Heart right ventricle (tissue), 16 donors: ENCODE measurements at regions not wholly inside any gene's neighbourhood (a gene's known extent, or its start where the extent isn't known, plus 50 kb on each side); places are given as distances from the start of the nearest gene placed in this dataset.

Experiments used
- ATAC-seq, 8 donors: fragments of 200-7000 bp; cut with Tn5 transposase; one replicate each; pipeline ENCODE4 v1.9.1; 2020; ENCODE audit warnings: mild to moderate bottlenecking in 8 of 8, moderate library complexity in 8 of 8, moderate number of reproducible peaks in 1 of 8
- DNase-seq, 2 donors: peaks; one replicate each; pipeline ENCODE4 v3.0.0-alpha.2; 2020
- H3K27ac ChIP-seq, 10 donors: fragments of 200-600 bp; sonication (generic) in 2 of 10; one replicate each; pipeline versions ENCODE4 v1.5.0 to v1.8.0; 2020 to 2022; ENCODE audit warnings: mild to moderate bottlenecking in 3 of 10
- H3K27me3 ChIP-seq, 7 donors: fragments of 200-600 bp; one replicate each; pipeline ENCODE4 v1.8.0; 2021 to 2022; ENCODE audit warnings: mild to moderate bottlenecking in 2 of 7
- H3K36me3 ChIP-seq, 9 donors: fragments of 200-600 bp; sonication (generic) in 1 of 9; one replicate each; pipeline versions ENCODE4 v1.5.0 to v1.8.0; 2020 to 2022; ENCODE audit warnings: mild to moderate bottlenecking in 2 of 9
- H3K4me1 ChIP-seq, 9 donors: fragments of 200-600 bp; sonication (generic) in 1 of 9; one replicate each; pipeline versions ENCODE4 v1.5.0 to v1.8.0; 2020 to 2022; ENCODE audit warnings: mild to moderate bottlenecking in 4 of 9
- H3K4me3 ChIP-seq, 10 donors: fragments of 200-600 bp; sonication (generic) in 2 of 10; one replicate each; pipeline versions ENCODE4 v1.5.0 to v1.8.0; 2020 to 2022; ENCODE audit warnings: mild to moderate bottlenecking in 7 of 10, moderate library complexity in 2 of 10
- H3K9me3 ChIP-seq, 11 donors: fragments of 200-600 bp in 10 of 11; sonication (generic) in 2 of 11; one replicate each; pipeline versions ENCODE4 v1.5.0 to v1.8.0; 2013 to 2022; ENCODE audit warnings: mild to moderate bottlenecking in 2 of 11, control low read depth in 1 of 11, moderate library complexity in 1 of 11
- CTCF ChIP-seq, 9 donors: fragments of 200-600 bp; sonication (generic) in 2 of 9; IDR thresholded peaks; one replicate each; pipeline versions ENCODE4 v1.5.0 to v1.8.0; 2021 to 2022; ENCODE audit warnings: antibody characterized with exemption in 9 of 9, mild to moderate bottlenecking in 5 of 9, moderate library complexity in 1 of 9
- WGBS, 2 donors: extraction: QIAGEN DNeasy Blood & Tissue Kit; methylation state at CpG; one replicate each; pipeline ENCODE4 v1.1.7; 2013; ENCODE audit warnings: inconsistent platforms in 1 of 2; 5-methylcytosine and 5-hydroxymethylcytosine counted together
- intact Hi-C, 10 donors: fragments of 100-400 bp; cut with DNase I; formaldehyde crosslinking; loops; one replicate each; pipeline versions ENCODE4 v1.11.1 to v1.14.2; 2022
- donor health status: Arrhythmogenic right ventricular cardiomyopathy.
- donor health status: ischemic (EF 13 %, LVEDD 7.1; RV severe dilation, severe dysfunction).
- donor health status: healthy with polysubstance abuse.
- donor health status: DM: no; HTN: yes; CAD: no.
- donor health status: DM: no; HTN: no; CAD: no.
- donor health status: ischemic (EF 25% LVEDD 6.9; RV normal size, moderate dysfunction).
- donor health status: ischemic (EF 25% LVEDD 5.7; RV mildly dilated, moderate dysfunction).
- donor health status: healthy.
- donor health status: DM: yes; HTN: yes; CAD: no.
- donor health status: Ischemic cardiomyopathy.
- donor health status: ischemic (EF 35%, LVEDD 5.7; RV mildly dilated, moderate dysfunction).
- donor health status: nonischemic (EF 11% LVEDD 7.7; RV severe dilation, severe dysfunction).
- donor health status: DM: yes; HTN: yes; CAD: no.
- donor health status: PGD.
- donor health status: ischemic (EF 29% LVEDD 5.4; RV normal size, mild dysfunction).
- donor health status: nonischemic (EF 23%, LVEDD 6.1; RV moderate dilation, normal function).

GRCh38 chr1:188277771-188278170 lies 1449.0 kb downstream of the PLA2G4A start:
- no peak for ATAC-seq
- no peak for TF ChIP-seq CTCF (IDR thresholded peaks at IDR 0.05)
- DNase-seq, result no peak
- WGBS, 2 donors, result 94 to 97% methylated on average over 1 of the region's 1 CpG
- Histone ChIP-seq H3K9me3 (peaks cover 0 to 7% (median 0%) of the 10 kb centered on the region in 11 donors), H3K4me3 (no peak overlapping the region), H3K36me3 (no peaks in the 10 kb centered on the region), H3K4me1 (no peaks in the 10 kb centered on the region), H3K27ac (no peak overlapping the region), H3K27me3 (no peaks in the 10 kb centered on the region)
- intact Hi-C loops, result no loop called here

GRCh38 chr1:188281921-188282320 lies 1453.2 kb downstream of the PLA2G4A start:
- no peaks in the 10 kb centered on the region for H3K36me3 ChIP-seq
- H3K4me3 ChIP-seq, result no peak overlapping the region
- intact Hi-C loops, result no loop called here
- 61 to 72% methylated on average over 3 of the region's 3 CpGs for WGBS, 2 donors
- H3K4me1 ChIP-seq, result no peaks in the 10 kb centered on the region
- no peak for TF ChIP-seq CTCF (IDR thresholded peaks at IDR 0.05)
- ATAC-seq (no peak), DNase-seq (no peak)
- H3K9me3 ChIP-seq, result peaks cover 0 to 7% (median 0%) of the 10 kb centered on the region in 11 donors
- H3K27me3 ChIP-seq, result no peaks in the 10 kb centered on the region
- no peak overlapping the region for H3K27ac ChIP-seq

DNA sequence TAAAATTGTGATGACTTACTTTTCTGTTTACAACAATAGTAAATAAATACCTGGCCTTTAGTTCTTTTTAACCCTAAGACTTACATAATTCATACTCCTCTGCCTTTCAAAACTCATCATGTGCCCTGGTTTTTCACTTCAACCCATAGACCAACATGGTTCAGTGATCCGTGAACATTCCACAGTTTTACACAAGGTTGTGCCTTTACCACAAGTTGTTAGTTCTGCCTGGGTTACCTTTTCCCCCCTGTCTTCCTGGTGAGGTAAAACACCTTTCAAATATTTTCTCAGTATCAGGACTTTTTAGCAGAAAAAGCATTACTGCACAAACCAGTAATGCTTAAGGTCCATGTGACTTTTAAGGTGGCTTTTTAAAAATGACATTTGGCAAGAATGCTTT lies 1466.4 kb downstream of the PLA2G4A start:
- no peak for TF ChIP-seq CTCF (IDR thresholded peaks at IDR 0.05)
- no peaks in the 10 kb centered on the region for H3K36me3 ChIP-seq
- 86 to 90% methylated on average over 1 of the region's 1 CpG for WGBS, 2 donors
- peaks cover 0 to 11% (median 0%) of the 10 kb centered on the region in 11 donors for H3K9me3 ChIP-seq
- H3K27ac ChIP-seq, result no peak overlapping the region
- no peaks in the 10 kb centered on the region for H3K27me3 ChIP-seq
- no peak for DNase-seq
- no peak for ATAC-seq
- H3K4me1 ChIP-seq, result no peaks in the 10 kb centered on the region
- H3K4me3 ChIP-seq, result no peak overlapping the region
- intact Hi-C loops, result no loop called here

- Histone ChIP-seq H3K27ac (no peak overlapping the region), H3K4me1 (no peaks in the 10 kb centered on the region), H3K4me3 (no peak overlapping the region), H3K36me3 (no peaks in the 10 kb centered on the region), H3K9me3 (peaks cover 0 to 22% (median 0%) of the 10 kb centered on the region in 11 donors), H3K27me3 (no peaks in the 10 kb centered on the region)
- WGBS, 2 donors, result 79 to 85% methylated on average over 5 of the region's 5 CpGs
- ATAC-seq (no peak), DNase-seq (no peak)
- no peak for TF ChIP-seq CTCF (IDR thresholded peaks at IDR 0.05)
- intact Hi-C loops, result no loop called here
Measured at GRCh38 chr1:188302746-188303145, 1474.0 kb downstream of the PLA2G4A start.
